HG02571 (cell line): ENCODE measurements at regions not wholly inside any gene's neighbourhood (a gene's known extent, or its start where the extent isn't known, plus 50 kb on each side); places are given as distances from the start of the nearest gene placed in this dataset.
"Not testable (repeated sequence)": the region's sequence is repeated elsewhere in the genome, so short reads cannot be mapped to it uniquely, and the experiment has no call there.

Source experiments
- ATAC-seq: cut with Tn5 transposase; IDR thresholded peaks from one replicate; pipeline ENCODE4 v1.9.1; 2021; ENCODE audit warnings: mild to moderate bottlenecking, moderate library complexity; ENCODE audit not compliant: unreplicated experiment

GRCh38 chr13:81929988-81930387, 1589.1 kb upstream of the SPRY2 start:
- no peak for ATAC-seq

GRCh38 chr13:81927347-81927746, 1586.4 kb upstream of the SPRY2 start:
- no peak for ATAC-seq

- no peak for ATAC-seq
Observed at GRCh38 chr13:81917810-81918209, 1576.9 kb upstream of the SPRY2 start.

GRCh38 chr13:81916461-81916860, 1575.5 kb upstream of the SPRY2 start:
- no peak for ATAC-seq

GRCh38 chr13:81907787-81908372, 1567.0 kb upstream of the SPRY2 start:
- ATAC-seq: no peak

GRCh38 chr13:81888855-81889254, 1547.9 kb upstream of the SPRY2 start:
- ATAC-seq: no peak

GRCh38 chr13:81874681-81875661, 1534.0 kb upstream of the SPRY2 start:
- no peak for ATAC-seq

GRCh38 chr13:81874253-81874652, 1533.3 kb upstream of the SPRY2 start:
- ATAC-seq: no peak

- no peak for ATAC-seq
Observed at GRCh38 chr13:81872581-81872980, 1531.7 kb upstream of the SPRY2 start.

- not testable (repeated sequence) for ATAC-seq
Observed at GRCh38 chr13:81871751-81872325, 1530.9 kb upstream of the SPRY2 start.

- ATAC-seq: no peak
Observed at GRCh38 chr13:81848291-81848690, 1507.4 kb upstream of the SPRY2 start.

- no peak for ATAC-seq
Observed at GRCh38 chr13:81846771-81847170, 1505.8 kb upstream of the SPRY2 start.

- ATAC-seq: no peak
Observed at GRCh38 chr13:81821259-81821658, 1480.3 kb upstream of the SPRY2 start.

- ATAC-seq: no peak
Observed at GRCh38 chr13:81800433-81800832, 1459.5 kb upstream of the SPRY2 start.

- no peak for ATAC-seq
Observed at GRCh38 chr13:81795710-81796109, 1454.8 kb upstream of the SPRY2 start.

GRCh38 chr13:81791641-81792040, 1450.7 kb upstream of the SPRY2 start:
- no peak for ATAC-seq

- no peak for ATAC-seq
Observed at GRCh38 chr13:81781471-81781870, 1440.5 kb upstream of the SPRY2 start.

GRCh38 chr13:81779876-81780275, 1439.0 kb upstream of the SPRY2 start:
- ATAC-seq: no peak

- ATAC-seq: no peak
Observed at GRCh38 chr13:81778350-81778749, 1437.4 kb upstream of the SPRY2 start.

- no peak for ATAC-seq
Observed at GRCh38 chr13:81773263-81773662, 1432.3 kb upstream of the SPRY2 start.

- ATAC-seq: no peak
Observed at GRCh38 chr13:81771951-81772350, 1431.0 kb upstream of the SPRY2 start.
